Naive B cell (primary cell): ENCODE measurements at regions not wholly inside any gene's neighbourhood (a gene's known extent, or its start where the extent isn't known, plus 50 kb on each side); places are given as distances from the start of the nearest gene placed in this dataset.

ENCODE experiments used
- ATAC-seq, 2 donors: fragments of 150-1000 bp; cut with Tn5 transposase; 2 replicates each; pipeline ENCODE4 v1.10.0; 2021; ENCODE audit warnings: low read depth in 2 of 2, mild to moderate bottlenecking in 2 of 2, moderate library complexity in 2 of 2
- DNase-seq: peaks from one replicate; pipeline ENCODE4 v3.0.0; 2022
- H3K27ac Mint-ChIP-seq, 6 donors: one replicate each; pipeline ENCODE4 v1.8.0; 2020 to 2022; ENCODE audit warnings: mild to moderate bottlenecking in 6 of 6, mixed read lengths in 6 of 6, moderate library complexity in 5 of 6, inconsistent platforms in 2 of 6
- H3K27me3 Mint-ChIP-seq, 3 donors: one replicate each; pipeline ENCODE4 v1.8.0; 2021 to 2022; ENCODE audit warnings: mixed read lengths in 3 of 3, mild to moderate bottlenecking in 1 of 3
- H3K36me3 Mint-ChIP-seq, 2 donors: one replicate each; pipeline ENCODE4 v1.8.0; 2020 to 2022; ENCODE audit warnings: mixed read lengths in 2 of 2, inconsistent platforms in 1 of 2, mild to moderate bottlenecking in 1 of 2
- H3K4me1 Mint-ChIP-seq, 3 donors: one replicate each; pipeline ENCODE4 v1.8.0; 2020 to 2022; ENCODE audit warnings: mixed read lengths in 3 of 3, inconsistent platforms in 1 of 3, mild to moderate bottlenecking in 1 of 3, moderate library complexity in 1 of 3
- H3K4me3 Mint-ChIP-seq, 8 donors: one replicate each; pipeline ENCODE4 v1.8.0; 2020 to 2022; ENCODE audit warnings: mild to moderate bottlenecking in 8 of 8, mixed read lengths in 8 of 8, moderate library complexity in 8 of 8, inconsistent platforms in 2 of 8
- H3K9me3 Mint-ChIP-seq, 7 donors: one replicate each; pipeline ENCODE4 v1.8.0; 2020 to 2022; ENCODE audit warnings: mixed read lengths in 7 of 7, mild to moderate bottlenecking in 5 of 7, inconsistent platforms in 2 of 7, moderate library complexity in 1 of 7

DNA sequence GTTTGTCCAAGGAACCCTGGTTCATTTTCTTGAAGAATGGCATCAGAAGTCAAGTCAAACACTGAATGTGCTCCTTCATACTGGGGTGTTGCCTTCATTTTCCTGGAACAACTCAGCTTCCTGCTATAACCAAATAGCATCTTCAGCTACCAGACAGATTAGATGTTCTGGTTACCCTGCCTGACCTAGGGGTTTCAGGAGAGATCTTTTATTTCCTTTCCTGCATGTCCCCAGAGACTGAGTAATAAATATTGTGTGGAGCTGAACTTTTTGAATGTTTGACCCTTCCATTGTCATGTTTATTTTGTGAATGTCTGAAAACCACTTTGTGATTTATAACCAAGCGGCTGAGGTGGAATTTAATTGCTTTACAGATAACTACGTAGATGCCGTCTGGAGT is 147.1 kb downstream of the IRX1 start:
- Mint-ChIP-seq H3K9me3 (peaks cover 0 to 14% (median 8%) of the 10 kb centered on the region in 7 donors), H3K36me3 (no peaks in the 10 kb centered on the region), H3K4me1 (no peaks in the 10 kb centered on the region), H3K27ac (no peak overlapping the region), H3K27me3 (no peaks in the 10 kb centered on the region), H3K4me3 (no peak overlapping the region)
- ATAC-seq (no peak), DNase-seq (no peak)

DNA sequence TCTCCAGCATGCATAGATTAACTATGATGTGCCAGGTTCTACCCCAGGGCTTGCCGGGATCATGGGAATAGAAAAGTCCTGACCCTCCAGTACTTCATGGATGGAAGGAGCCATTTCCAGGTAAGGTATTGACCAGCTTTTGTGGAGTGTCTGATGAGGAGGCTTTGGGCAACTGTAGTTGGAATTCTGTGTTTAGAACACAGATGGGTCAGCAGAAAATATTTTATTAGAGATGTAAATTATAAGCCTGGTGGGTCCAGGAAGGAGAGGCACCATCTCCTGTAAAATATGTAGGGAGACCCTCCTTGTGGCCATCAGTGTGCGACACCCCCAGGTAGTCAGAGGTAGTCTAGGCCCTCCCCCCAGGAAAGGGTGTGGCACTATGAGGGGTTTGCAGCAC is 156.2 kb downstream of the IRX1 start:
- no peak for ATAC-seq
- H3K36me3 Mint-ChIP-seq = no peaks in the 10 kb centered on the region
- no peak for DNase-seq
- no peaks in the 10 kb centered on the region for H3K4me1 Mint-ChIP-seq
- peaks cover under 1 to 19% (median 7%) of the 10 kb centered on the region in 7 donors for H3K9me3 Mint-ChIP-seq
- no peak overlapping the region for H3K4me3 Mint-ChIP-seq
- H3K27me3 Mint-ChIP-seq = peaks cover 0 to 6% (median 0%) of the 10 kb centered on the region in 3 donors
- H3K27ac Mint-ChIP-seq = no peak overlapping the region

DNA sequence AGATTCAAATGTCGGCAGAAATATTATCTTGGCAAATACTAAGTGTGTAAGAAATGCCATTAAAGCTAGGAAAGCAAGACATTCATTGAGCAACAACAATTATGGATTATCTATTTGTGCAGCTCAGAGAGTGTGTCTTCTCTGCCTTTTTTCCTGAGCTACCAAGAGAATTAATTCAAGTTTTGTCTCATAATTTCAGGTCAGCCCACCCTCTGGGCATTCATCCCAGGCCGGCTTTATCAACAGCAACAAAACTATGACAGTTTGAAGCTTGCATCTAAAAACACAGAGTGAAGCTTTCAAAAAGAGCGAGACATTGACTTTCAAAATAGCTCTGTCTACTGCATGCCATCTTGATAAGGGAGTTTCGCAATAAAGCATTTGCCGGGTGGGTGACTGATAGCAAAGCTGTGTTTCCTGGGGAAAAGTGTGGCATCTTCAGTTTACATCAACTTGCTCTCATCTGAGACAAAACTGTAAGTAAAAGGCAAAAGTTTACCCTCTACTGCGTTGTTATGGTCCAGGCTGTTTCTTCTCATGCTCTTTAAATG is 182.4 kb downstream of the IRX1 start:
- no peak overlapping the region for H3K27ac Mint-ChIP-seq
- no peaks in the 10 kb centered on the region for H3K4me1 Mint-ChIP-seq
- peaks cover 0 to 6% (median 0%) of the 10 kb centered on the region in 3 donors for H3K27me3 Mint-ChIP-seq
- H3K9me3 Mint-ChIP-seq = peaks cover 0 to 11% (median 2%) of the 10 kb centered on the region in 7 donors
- H3K4me3 Mint-ChIP-seq = no peak overlapping the region
- DNase-seq = no peak
- no peak for ATAC-seq
- H3K36me3 Mint-ChIP-seq = no peaks in the 10 kb centered on the region

DNA sequence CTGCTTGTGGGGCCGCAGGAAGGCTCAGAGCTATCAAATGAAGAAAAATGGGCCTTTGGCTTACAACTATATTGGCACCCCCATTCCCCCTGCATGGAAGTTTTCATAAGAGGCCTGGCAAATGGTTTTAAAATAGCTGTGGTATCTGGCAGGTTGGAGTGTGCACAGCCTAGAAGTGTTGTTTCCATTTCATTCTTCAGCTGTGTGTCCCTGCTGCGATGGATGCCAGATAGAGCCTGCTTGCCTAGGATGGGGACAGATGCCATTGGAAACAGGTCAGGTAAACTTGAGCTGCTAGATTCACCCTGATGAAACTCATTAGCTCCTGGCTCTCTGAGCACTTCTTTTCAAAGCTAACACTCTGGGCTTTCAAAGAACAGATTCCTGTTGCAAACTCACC is 183.3 kb downstream of the IRX1 start:
- H3K36me3 Mint-ChIP-seq = no peaks in the 10 kb centered on the region
- no peak overlapping the region for H3K27ac Mint-ChIP-seq
- ATAC-seq (no peak), DNase-seq (no peak)
- H3K4me1 Mint-ChIP-seq = no peaks in the 10 kb centered on the region
- peaks cover 0 to 11% (median 0%) of the 10 kb centered on the region in 7 donors for H3K9me3 Mint-ChIP-seq
- H3K4me3 Mint-ChIP-seq = no peak overlapping the region
- H3K27me3 Mint-ChIP-seq = peaks cover 0 to 6% (median 0%) of the 10 kb centered on the region in 3 donors

DNA sequence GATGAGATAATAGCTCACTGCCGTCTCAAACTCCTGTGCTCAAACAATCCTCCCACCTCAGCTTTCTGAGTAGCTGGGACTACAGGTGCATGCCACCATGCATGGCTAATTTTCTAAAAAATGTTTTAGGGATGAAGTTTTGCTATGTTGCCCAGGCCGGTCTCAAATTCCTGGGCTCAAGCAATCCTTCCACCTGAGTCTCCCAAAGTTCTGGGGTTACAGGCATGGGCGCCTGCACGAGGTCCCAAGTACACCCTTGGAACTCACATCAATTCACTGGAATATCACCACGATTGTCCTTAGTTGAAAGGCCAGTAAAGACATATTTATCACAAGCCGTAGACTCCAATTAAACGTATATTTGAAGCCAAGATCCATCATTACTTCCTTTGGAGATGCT is 184.6 kb downstream of the IRX1 start:
- ATAC-seq = no peak
- Mint-ChIP-seq H3K27me3 (no peaks in the 10 kb centered on the region), H3K36me3 (no peaks in the 10 kb centered on the region), H3K9me3 (peaks cover 0 to 2% (median 0%) of the 10 kb centered on the region in 7 donors), H3K27ac (no peak overlapping the region), H3K4me1 (no peaks in the 10 kb centered on the region), H3K4me3 (no peak overlapping the region)
- no peak for DNase-seq

DNA sequence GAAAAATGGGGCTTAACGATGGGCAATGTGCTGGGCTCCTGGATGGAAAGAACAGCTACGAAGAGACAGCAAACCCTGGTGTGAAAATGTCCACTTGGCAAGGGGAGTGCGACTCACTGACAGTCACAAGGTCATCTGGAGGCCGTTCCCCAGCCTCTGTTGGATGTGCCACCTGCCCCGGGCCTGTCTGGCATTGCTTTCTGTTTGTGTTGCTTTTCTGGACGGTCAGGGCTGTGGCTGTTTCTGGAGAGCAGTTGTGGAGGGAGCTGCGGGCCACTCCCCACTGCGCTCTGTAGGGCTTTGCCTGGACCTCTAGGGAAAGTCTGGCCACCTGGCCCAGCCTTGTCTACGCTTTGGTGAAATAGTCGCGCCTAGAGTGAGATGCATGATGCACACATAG is 185.3 kb downstream of the IRX1 start:
- Mint-ChIP-seq H3K4me1 (no peaks in the 10 kb centered on the region), H3K36me3 (no peaks in the 10 kb centered on the region), H3K4me3 (no peak overlapping the region), H3K27me3 (no peaks in the 10 kb centered on the region), H3K27ac (no peak overlapping the region), H3K9me3 (peaks cover 0 to 2% (median 0%) of the 10 kb centered on the region in 7 donors)
- DNase-seq (no peak), ATAC-seq (no peak)

DNA sequence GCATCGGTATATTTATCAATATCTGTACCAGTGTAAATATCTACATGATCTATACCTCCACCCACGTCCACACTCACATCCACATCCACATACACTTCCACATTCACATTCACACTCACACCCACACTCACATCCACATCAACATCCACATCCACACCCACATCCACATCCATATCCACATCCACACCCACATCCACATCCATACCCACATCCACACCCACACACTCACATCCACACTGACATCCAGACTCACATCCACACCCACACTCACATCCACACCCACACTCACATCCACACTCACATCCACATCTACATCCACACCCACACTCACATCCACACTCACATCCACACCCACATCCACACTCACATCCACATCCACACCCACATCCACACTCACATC is 189.2 kb downstream of the IRX1 start:
- H3K27me3 Mint-ChIP-seq = peaks cover 0 to 20% (median under 1%) of the 10 kb centered on the region in 3 donors
- ATAC-seq (no peak), DNase-seq (no peak)
- peaks cover 0 to 5% (median 0%) of the 10 kb centered on the region in 7 donors for H3K9me3 Mint-ChIP-seq
- no peaks in the 10 kb centered on the region for H3K4me1 Mint-ChIP-seq
- H3K27ac Mint-ChIP-seq = no peak overlapping the region
- H3K36me3 Mint-ChIP-seq = no peaks in the 10 kb centered on the region
- H3K4me3 Mint-ChIP-seq = no peak overlapping the region

DNA sequence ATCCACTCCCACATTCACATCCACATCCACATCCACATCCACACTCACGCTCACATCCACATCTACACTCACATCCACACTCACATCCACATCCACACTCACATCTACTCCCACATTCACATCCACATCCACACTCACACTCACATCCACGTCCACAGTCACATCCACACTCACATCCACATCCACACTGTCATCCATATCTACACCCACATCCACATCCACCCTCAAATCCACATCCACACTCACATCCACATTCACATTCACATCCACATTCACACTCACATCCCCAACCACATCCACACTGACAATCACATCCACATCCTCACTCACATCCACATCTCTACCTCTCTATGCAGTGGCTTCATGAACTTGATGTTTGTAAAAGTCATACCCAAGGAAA is 190.5 kb downstream of the IRX1 start:
- DNase-seq (no peak), ATAC-seq (no peak)
- peaks cover 0 to 25% (median 9%) of the 10 kb centered on the region in 3 donors for H3K27me3 Mint-ChIP-seq
- no peak overlapping the region for H3K27ac Mint-ChIP-seq
- no peaks in the 10 kb centered on the region for H3K4me1 Mint-ChIP-seq
- H3K9me3 Mint-ChIP-seq = peaks cover 0 to 5% (median 0%) of the 10 kb centered on the region in 7 donors
- H3K4me3 Mint-ChIP-seq = no peak overlapping the region
- H3K36me3 Mint-ChIP-seq = no peaks in the 10 kb centered on the region

DNA sequence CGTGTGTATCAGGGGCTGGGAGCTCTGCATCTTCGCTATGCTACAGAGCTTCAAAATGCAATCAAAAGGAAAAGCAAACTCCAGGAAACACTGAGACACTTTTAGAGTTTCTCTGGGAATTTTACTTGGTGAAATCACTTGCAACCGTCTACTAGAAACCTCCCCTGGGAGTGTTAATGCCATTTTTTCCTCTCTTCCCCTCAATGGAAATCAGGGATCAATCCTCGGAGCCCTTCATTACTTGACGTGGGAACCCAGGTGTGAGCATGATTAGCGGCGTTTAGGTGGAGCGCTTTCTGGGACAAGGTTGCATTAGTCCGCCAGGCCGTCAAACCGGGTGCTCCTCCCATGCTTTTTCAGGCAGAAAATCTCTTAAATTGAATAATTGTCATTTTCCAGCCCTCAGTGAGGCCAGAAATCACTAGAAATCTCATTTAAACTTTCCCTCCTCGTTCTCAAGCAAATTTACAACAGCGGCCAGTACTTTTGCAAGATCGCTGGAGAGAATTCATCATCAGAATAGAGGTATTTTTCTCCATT is 191.3 kb downstream of the IRX1 start:
- no peak overlapping the region for H3K4me3 Mint-ChIP-seq
- H3K27me3 Mint-ChIP-seq = peaks cover 0 to 25% (median 9%) of the 10 kb centered on the region in 3 donors
- H3K36me3 Mint-ChIP-seq = no peaks in the 10 kb centered on the region
- no peak for DNase-seq
- H3K27ac Mint-ChIP-seq = no peak overlapping the region
- H3K4me1 Mint-ChIP-seq = no peaks in the 10 kb centered on the region
- no peak for ATAC-seq
- H3K9me3 Mint-ChIP-seq = peaks cover 0 to 5% (median 0%) of the 10 kb centered on the region in 7 donors

DNA sequence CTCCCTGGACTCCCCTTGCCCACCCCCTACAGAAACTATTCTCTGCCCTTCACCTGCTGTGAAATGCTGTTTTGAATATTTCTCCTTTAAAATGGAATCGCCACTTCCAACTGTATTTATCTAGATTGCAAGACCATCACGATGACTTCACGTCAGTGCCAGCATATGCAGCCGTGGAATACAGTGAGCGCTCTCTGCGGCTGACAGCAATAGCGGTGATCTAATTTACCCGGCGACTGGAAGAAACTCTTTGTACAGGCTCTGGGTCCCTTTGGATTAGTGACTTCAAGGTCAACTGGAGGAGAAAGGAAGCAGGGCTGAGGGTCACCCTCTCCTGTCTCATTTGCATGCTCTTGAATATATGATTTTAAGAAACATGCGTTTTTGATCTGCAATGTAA is 192.0 kb downstream of the IRX1 start:
- H3K4me3 Mint-ChIP-seq = no peak overlapping the region
- no peak overlapping the region for H3K27ac Mint-ChIP-seq
- no peaks in the 10 kb centered on the region for H3K36me3 Mint-ChIP-seq
- ATAC-seq (no peak), DNase-seq (no peak)
- peaks cover 0 to 5% (median 0%) of the 10 kb centered on the region in 7 donors for H3K9me3 Mint-ChIP-seq
- peaks cover 0 to 25% (median 9%) of the 10 kb centered on the region in 3 donors for H3K27me3 Mint-ChIP-seq
- no peaks in the 10 kb centered on the region for H3K4me1 Mint-ChIP-seq

DNA sequence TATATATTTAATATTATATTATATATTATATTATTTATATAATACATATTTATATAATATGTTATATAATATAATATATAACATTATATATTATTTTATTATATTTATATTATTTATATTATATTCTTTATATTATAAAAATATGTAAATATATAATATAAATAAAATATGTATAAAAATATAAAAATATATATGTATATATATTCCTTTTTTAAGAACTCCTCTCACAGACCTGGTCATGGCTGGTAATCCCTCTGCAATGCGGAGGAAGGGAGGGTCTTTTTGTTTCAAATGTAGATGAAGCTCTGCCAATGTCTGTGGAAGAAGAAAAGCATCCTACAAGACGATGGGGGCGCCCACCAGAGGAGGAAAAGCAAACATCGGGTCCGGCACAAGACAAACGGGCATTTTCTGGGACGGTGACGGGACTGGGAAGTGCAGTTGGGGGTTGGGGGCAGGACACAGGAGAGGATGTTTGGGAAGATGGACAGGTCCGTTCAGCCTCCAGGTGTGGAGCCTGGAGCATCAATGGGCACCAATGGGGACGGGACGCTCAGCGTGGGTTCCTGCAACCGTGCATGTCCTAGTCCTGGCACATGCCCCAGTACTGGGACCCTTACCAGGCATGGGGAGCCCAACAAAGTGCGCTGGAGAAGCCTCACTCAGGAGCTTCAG is 194.0 kb downstream of the IRX1 start:
- Mint-ChIP-seq H3K4me3 (no peak overlapping the region), H3K36me3 (no peaks in the 10 kb centered on the region), H3K27ac (no peak overlapping the region), H3K4me1 (no peaks in the 10 kb centered on the region), H3K9me3 (peaks cover 0 to 8% (median 0%) of the 10 kb centered on the region in 7 donors), H3K27me3 (peaks cover 0 to 25% (median 9%) of the 10 kb centered on the region in 3 donors)
- DNase-seq (no peak), ATAC-seq (no peak)

DNA sequence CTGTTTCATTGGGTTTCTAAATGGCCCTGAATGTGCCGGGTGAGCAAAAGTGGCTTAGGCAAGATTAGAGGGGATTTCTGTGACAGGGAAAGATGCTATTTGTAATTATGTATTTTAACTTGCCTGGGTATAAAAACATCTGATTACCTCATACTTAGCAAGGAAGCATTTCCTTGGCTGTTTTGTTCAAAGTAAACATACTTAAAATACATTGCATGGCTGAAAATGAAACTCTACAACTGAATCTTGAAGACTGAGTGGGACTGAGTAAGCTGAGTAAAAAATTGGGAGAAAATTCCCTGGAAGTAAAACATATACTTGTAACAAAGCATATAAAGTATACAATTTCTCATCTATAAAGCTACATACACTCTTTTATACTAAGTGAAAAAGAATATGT is 197.5 kb downstream of the IRX1 start:
- no peaks in the 10 kb centered on the region for H3K36me3 Mint-ChIP-seq
- peaks cover 0 to 22% (median 9%) of the 10 kb centered on the region in 3 donors for H3K27me3 Mint-ChIP-seq
- no peak for DNase-seq
- ATAC-seq = no peak
- H3K4me3 Mint-ChIP-seq = no peak overlapping the region
- H3K27ac Mint-ChIP-seq = no peak overlapping the region
- no peaks in the 10 kb centered on the region for H3K4me1 Mint-ChIP-seq
- peaks cover 0 to 6% (median 2%) of the 10 kb centered on the region in 7 donors for H3K9me3 Mint-ChIP-seq

DNA sequence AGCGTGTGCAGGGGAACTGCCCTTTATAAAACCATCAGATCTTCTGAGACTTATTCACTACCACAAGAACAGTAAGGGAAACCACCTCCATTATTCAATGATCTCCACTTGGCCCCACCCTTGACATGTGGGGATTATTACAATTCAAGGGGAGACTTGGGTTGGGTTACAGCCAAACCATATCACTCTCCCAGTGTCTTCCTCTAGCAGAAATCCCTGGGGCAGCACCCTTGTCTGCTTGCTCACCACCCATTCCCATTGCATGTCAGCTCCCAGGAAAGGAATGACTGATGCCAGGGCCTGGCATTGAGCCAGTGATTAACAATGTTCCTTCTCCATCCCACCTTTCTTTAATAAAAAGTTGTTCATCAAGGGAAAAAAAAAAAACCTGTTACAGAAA is 199.0 kb downstream of the IRX1 start:
- H3K9me3 Mint-ChIP-seq = peaks cover 0 to 6% (median 2%) of the 10 kb centered on the region in 7 donors
- H3K4me1 Mint-ChIP-seq = no peaks in the 10 kb centered on the region
- H3K27me3 Mint-ChIP-seq = peaks cover 0 to 12% (median 9%) of the 10 kb centered on the region in 3 donors
- no peaks in the 10 kb centered on the region for H3K36me3 Mint-ChIP-seq
- H3K4me3 Mint-ChIP-seq = no peak overlapping the region
- DNase-seq = no peak
- ATAC-seq = no peak
- no peak overlapping the region for H3K27ac Mint-ChIP-seq

DNA sequence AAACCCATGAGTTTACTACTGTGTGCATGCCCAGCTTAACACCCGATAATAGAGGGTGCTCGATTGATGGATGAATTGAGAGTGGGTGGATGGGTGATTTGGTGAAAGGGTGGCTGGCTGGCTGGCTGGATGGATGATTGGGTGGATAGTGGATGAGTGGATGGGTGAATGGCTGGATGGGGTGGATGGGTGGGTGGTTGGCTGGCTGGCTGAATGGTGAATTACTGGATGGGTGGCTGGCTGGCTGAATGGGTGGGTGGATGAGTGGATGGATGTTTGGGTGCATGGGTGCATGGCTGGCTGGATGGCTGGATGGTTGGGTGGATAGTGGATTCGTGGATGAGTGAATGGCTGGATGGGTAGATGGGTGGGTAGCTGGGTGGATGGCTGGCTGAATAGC is 201.1 kb downstream of the IRX1 start:
- H3K27me3 Mint-ChIP-seq = peaks cover 0 to 4% (median 3%) of the 10 kb centered on the region in 3 donors
- H3K9me3 Mint-ChIP-seq = peaks cover 0 to 14% (median 2%) of the 10 kb centered on the region in 7 donors
- ATAC-seq (no peak), DNase-seq (no peak)
- no peak overlapping the region for H3K27ac Mint-ChIP-seq
- no peaks in the 10 kb centered on the region for H3K4me1 Mint-ChIP-seq
- no peaks in the 10 kb centered on the region for H3K36me3 Mint-ChIP-seq
- H3K4me3 Mint-ChIP-seq = no peak overlapping the region
